ENCODE measurements at regions not wholly inside any gene's neighbourhood (a gene's known extent, or its start where the extent isn't known, plus 50 kb on each side); places are given as distances from the start of the nearest gene placed in this dataset.

GRCh38 chr22:26732284-26732683, 74.9 kb downstream of the MIAT start:
- DNase-seq = no peak
- H3K27ac ChIP-seq = no peak overlapping the region
- no peak overlapping the region for H3K4me3 ChIP-seq
- no peaks in the 10 kb centered on the region for H3K4me1 ChIP-seq
- no peaks in the 10 kb centered on the region for H3K27me3 ChIP-seq
- no peaks in the 10 kb centered on the region for H3K36me3 ChIP-seq
- TF ChIP-seq CTCF (IDR thresholded peaks at IDR 0.05) = no peak
- no peak for TF ChIP-seq POLR2A (IDR thresholded peaks at IDR 0.05)
- H3K9me3 ChIP-seq = no peaks in the 10 kb centered on the region

- DNase-seq = no peak
- H3K27ac ChIP-seq = no peak overlapping the region
- no peaks in the 10 kb centered on the region for H3K4me1 ChIP-seq
- no peaks in the 10 kb centered on the region for H3K9me3 ChIP-seq
- no peaks in the 10 kb centered on the region for H3K27me3 ChIP-seq
- no peaks in the 10 kb centered on the region for H3K36me3 ChIP-seq
- H3K4me3 ChIP-seq = no peak overlapping the region
- no peak for TF ChIP-seq CTCF (IDR thresholded peaks at IDR 0.05)
- TF ChIP-seq POLR2A (IDR thresholded peaks at IDR 0.05) = no peak
These were observed 77.1 kb downstream of the MIAT start for GRCh38 chr22:26734339-26735018.

GRCh38 chr22:26735019-26735409, 77.6 kb downstream of the MIAT start:
- Histone ChIP-seq H3K27ac (no peak overlapping the region), H3K4me3 (no peak overlapping the region), H3K27me3 (no peaks in the 10 kb centered on the region), H3K36me3 (no peaks in the 10 kb centered on the region), H3K9me3 (no peaks in the 10 kb centered on the region), H3K4me1 (no peaks in the 10 kb centered on the region)
- TF ChIP-seq CTCF (IDR thresholded peaks at IDR 0.05) (no peak), POLR2A (IDR thresholded peaks at IDR 0.05) (no peak)
- DNase-seq = no peak

- no peak for TF ChIP-seq CTCF (IDR thresholded peaks at IDR 0.05)
- no peak for TF ChIP-seq POLR2A (IDR thresholded peaks at IDR 0.05)
- Histone ChIP-seq H3K4me1 (no peaks in the 10 kb centered on the region), H3K4me3 (no peak overlapping the region), H3K9me3 (no peaks in the 10 kb centered on the region), H3K27ac (no peak overlapping the region), H3K27me3 (no peaks in the 10 kb centered on the region), H3K36me3 (no peaks in the 10 kb centered on the region)
- DNase-seq = no peak
These were observed 79.9 kb downstream of the MIAT start for GRCh38 chr22:26737262-26737661.

GRCh38 chr22:26740253-26740652, 82.9 kb downstream of the MIAT start:
- no peaks in the 10 kb centered on the region for H3K9me3 ChIP-seq
- H3K4me1 ChIP-seq = no peaks in the 10 kb centered on the region
- H3K27ac ChIP-seq = no peak overlapping the region
- no peaks in the 10 kb centered on the region for H3K36me3 ChIP-seq
- H3K27me3 ChIP-seq = no peaks in the 10 kb centered on the region
- TF ChIP-seq CTCF (IDR thresholded peaks at IDR 0.05) = no peak
- TF ChIP-seq POLR2A (IDR thresholded peaks at IDR 0.05) = no peak
- H3K4me3 ChIP-seq = no peak overlapping the region
- no peak for DNase-seq

- Histone ChIP-seq H3K4me1 (no peaks in the 10 kb centered on the region), H3K9me3 (no peaks in the 10 kb centered on the region), H3K27ac (no peak overlapping the region), H3K27me3 (no peaks in the 10 kb centered on the region), H3K36me3 (no peaks in the 10 kb centered on the region), H3K4me3 (no peak overlapping the region)
- no peak for DNase-seq
- TF ChIP-seq POLR2A (IDR thresholded peaks at IDR 0.05) = no peak
- TF ChIP-seq CTCF (IDR thresholded peaks at IDR 0.05) = no peak
These were observed 85.8 kb downstream of the MIAT start for GRCh38 chr22:26743149-26743548.

Data from Peyer's patch (tissue), 4 donors.